Suprapubic skin (tissue), 3 donors: ENCODE measurements at regions not wholly inside any gene's neighbourhood (a gene's known extent, or its start where the extent isn't known, plus 50 kb on each side); places are given as distances from the start of the nearest gene placed in this dataset.

Source experiments
- CTCF ChIP-seq, 2 donors: fragments of 200-600 bp in 1 of 2; fragments of 450-650 bp in 1 of 2; sonication (generic) in 1 of 2; IDR thresholded peaks; one replicate each; pipeline ENCODE4 v1.5.1; 2016 to 2019; ENCODE audit warnings: antibody characterized with exemption in 2 of 2, mild to moderate bottlenecking in 1 of 2, moderate library complexity in 1 of 2
- EP300 ChIP-seq: sonication (generic); formaldehyde crosslinking; IDR thresholded peaks from one replicate; pipeline ENCODE4 v1.6.1; 2017; ENCODE audit warnings: antibody characterized with exemption

DNA sequence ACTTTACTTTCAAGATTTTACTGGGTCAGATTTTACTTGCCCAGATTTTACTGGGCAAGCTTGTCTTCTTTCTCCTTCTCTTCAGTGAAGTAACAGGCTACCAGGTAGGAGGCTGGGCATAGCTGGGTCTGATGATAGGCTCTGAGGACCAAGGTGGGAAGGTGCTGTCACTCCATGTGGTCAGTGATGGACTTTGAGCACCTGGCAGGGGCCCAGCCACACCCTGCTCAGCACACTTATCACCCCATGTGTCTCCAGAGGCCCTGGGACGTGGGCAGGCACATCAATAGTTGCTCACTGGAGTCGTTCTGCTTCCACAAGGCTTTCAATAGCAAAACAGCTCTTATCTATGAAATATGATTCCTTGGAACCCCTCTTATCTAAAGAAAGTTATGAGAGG is 70.5 kb upstream of the GPR26 start:
- TF ChIP-seq CTCF (IDR thresholded peaks at IDR 0.05) (no peak), EP300 (no peak)
